ENCODE measurements at regions not wholly inside any gene's neighbourhood (a gene's known extent, or its start where the extent isn't known, plus 50 kb on each side); places are given as distances from the start of the nearest gene placed in this dataset.

DNA sequence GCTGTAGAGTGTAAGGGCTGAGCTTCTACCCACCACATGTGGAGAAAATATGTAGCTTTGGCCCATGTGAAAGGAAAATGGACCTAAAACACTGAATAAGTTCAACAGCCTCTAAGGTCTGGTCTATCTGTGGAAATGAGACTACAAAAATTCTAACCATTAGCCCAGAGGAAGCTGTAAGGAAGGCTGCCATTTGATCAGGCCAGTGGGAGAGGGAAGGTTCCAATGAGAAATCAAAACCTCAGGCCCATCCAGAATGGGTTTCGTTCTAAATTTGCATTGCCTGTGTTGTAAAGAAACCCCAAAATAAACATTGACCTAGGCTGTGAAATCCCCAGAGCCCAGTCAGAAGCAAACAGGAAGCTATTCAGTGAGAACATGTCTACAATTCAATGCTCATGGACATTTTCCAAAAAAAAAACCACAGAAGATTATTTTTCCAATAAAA, 320.4 kb upstream of the SLC7A11 start:
- FAIRE-seq (no peak), DNase-seq (ENCODE audit: insufficient read length, low spot score) (no peak)
- TF ChIP-seq POU2F2 (IDR thresholded peaks at IDR 0.05; ENCODE audit: low read depth, low read length) (no peak), TAF1 (IDR thresholded peaks at IDR 0.05; ENCODE audit: low read depth, low read length) (no peak), PAX5 (IDR thresholded peaks at IDR 0.05; ENCODE audit: insufficient read depth, low read length, severe bottlenecking) (no peak), POLR2AphosphoS5 (IDR thresholded peaks at IDR 0.05; ENCODE audit: low read depth, low read length) (no peak), SPI1 (IDR thresholded peaks at IDR 0.05; ENCODE audit: low read depth, low read length) (no peak), POLR2A (IDR thresholded peaks at IDR 0.05; ENCODE audit: low read depth, low read length) (no peak)

- TF ChIP-seq SPI1 (IDR thresholded peaks at IDR 0.05; ENCODE audit: low read depth, low read length) = no peak
- FAIRE-seq (no peak), DNase-seq (ENCODE audit: insufficient read length, low spot score) (no peak)
Observed at GRCh38 chr4:138561906-138562305, 319.8 kb upstream of the SLC7A11 start.

DNA sequence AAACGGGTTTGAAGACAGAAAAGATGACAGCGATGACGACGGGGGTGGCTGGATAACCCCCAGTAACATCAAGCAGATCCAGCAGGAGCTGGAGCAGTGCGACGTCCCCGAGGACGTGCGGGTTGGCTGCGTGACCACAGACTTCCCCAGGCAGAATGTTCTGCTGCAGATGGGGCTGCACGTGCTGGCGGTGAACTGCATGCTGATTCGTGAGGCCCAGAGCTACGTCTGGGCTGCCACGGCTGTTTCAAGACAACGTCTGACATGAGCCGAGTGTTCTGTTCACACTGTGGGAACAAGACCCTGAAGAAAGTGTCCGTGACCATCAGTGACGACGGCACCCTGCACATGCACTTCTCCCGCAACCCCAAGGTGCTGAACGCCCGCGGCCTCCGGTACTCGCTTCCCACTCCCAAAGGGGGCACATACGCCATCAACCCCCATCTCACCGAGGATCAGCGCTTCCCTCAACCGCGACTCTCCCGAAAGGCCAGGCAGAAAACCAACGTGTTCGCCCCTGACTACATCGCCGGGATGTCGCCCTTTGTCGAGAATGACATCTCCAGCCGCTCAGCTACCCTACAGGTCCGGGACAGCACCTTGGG, 319.2 kb upstream of the SLC7A11 start:
- FAIRE-seq = no peak
- TF ChIP-seq POU2F2 (IDR thresholded peaks at IDR 0.05; ENCODE audit: low read depth, low read length) = no peak
- TF ChIP-seq POLR2AphosphoS5 (IDR thresholded peaks at IDR 0.05; ENCODE audit: low read depth, low read length) = no peak
- no peak for TF ChIP-seq SPI1 (IDR thresholded peaks at IDR 0.05; ENCODE audit: low read depth, low read length)
- TF ChIP-seq POLR2A (IDR thresholded peaks at IDR 0.05; ENCODE audit: low read depth, low read length) = no peak
- no peak for TF ChIP-seq PAX5 (IDR thresholded peaks at IDR 0.05; ENCODE audit: insufficient read depth, low read length, severe bottlenecking)
- no peak for TF ChIP-seq TAF1 (IDR thresholded peaks at IDR 0.05; ENCODE audit: low read depth, low read length)
- DNase-seq (ENCODE audit: insufficient read length, low spot score) = no peak

DNA sequence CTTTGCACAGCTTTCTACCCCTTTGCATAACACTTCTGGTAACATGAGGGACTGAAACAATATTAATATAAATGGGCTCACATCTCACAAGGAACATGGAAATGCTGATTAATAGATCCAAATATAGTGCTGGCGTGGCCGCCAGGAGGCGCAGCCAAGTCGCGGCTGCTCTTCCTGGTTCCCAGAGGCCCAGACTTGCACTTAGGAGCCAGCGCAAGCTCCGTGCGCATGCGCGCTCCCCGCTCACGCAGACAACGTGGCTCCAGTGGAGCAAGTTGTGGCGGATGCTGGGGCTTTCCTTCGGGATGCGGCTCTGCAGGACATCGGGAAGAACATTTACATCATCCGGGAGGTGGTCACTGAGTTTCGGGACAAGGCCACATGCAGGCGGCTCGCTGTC, 318.3 kb upstream of the SLC7A11 start:
- DNase-seq (ENCODE audit: insufficient read length, low spot score) (no peak), FAIRE-seq (no peak)
- TF ChIP-seq POU2F2 (IDR thresholded peaks at IDR 0.05; ENCODE audit: low read depth, low read length) (no peak), POLR2AphosphoS5 (IDR thresholded peaks at IDR 0.05; ENCODE audit: low read depth, low read length) (no peak), TAF1 (IDR thresholded peaks at IDR 0.05; ENCODE audit: low read depth, low read length) (no peak), PAX5 (IDR thresholded peaks at IDR 0.05; ENCODE audit: insufficient read depth, low read length, severe bottlenecking) (no peak), POLR2A (IDR thresholded peaks at IDR 0.05; ENCODE audit: low read depth, low read length) (no peak), SPI1 (IDR thresholded peaks at IDR 0.05; ENCODE audit: low read depth, low read length) (no peak)

- TF ChIP-seq POLR2A (IDR thresholded peaks at IDR 0.05; ENCODE audit: low read depth, low read length) = no peak
- FAIRE-seq = no peak
- DNase-seq (ENCODE audit: insufficient read length, low spot score) = no peak
Observed at GRCh38 chr4:138558886-138559285, 316.7 kb upstream of the SLC7A11 start.

GRCh38 chr4:138555584-138555983, 313.4 kb upstream of the SLC7A11 start:
- TF ChIP-seq POLR2AphosphoS5 (IDR thresholded peaks at IDR 0.05; ENCODE audit: low read depth, low read length) = no peak
- FAIRE-seq = no peak
- DNase-seq (ENCODE audit: insufficient read length, low spot score) = no peak

DNA sequence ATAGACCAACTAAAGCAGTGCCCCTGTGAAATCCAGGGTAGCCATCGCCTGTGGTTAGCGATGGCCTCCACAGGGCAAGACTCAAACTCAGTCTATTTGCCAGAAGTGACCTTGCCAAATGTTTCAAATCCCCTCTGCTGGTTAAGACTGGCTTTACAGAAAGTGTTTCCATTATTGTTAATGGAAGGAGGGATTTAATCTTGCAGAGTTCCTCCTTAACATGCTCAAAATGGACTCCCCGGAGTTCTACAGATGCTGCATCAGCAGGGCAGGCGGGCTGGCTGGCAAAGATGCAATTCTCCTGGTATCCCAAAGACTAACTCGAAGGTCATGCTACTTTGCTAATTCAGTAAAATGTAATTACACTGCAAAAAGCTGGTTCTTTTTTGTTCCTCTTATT, 313.0 kb upstream of the SLC7A11 start:
- FAIRE-seq (no peak), DNase-seq (ENCODE audit: insufficient read length, low spot score) (no peak)
- no peak for TF ChIP-seq POU2F2 (IDR thresholded peaks at IDR 0.05; ENCODE audit: low read depth, low read length)

GRCh38 chr4:138553001-138553845, 311.1 kb upstream of the SLC7A11 start:
- FAIRE-seq = no peak
- no peak for DNase-seq (ENCODE audit: insufficient read length, low spot score)
- TF ChIP-seq PAX5 (IDR thresholded peaks at IDR 0.05; ENCODE audit: insufficient read depth, low read length, severe bottlenecking) (no peak), POU2F2 (IDR thresholded peaks at IDR 0.05; ENCODE audit: low read depth, low read length) (no peak), POLR2AphosphoS5 (IDR thresholded peaks at IDR 0.05; ENCODE audit: low read depth, low read length) (no peak), TAF1 (IDR thresholded peaks at IDR 0.05; ENCODE audit: low read depth, low read length) (no peak), SPI1 (IDR thresholded peaks at IDR 0.05; ENCODE audit: low read depth, low read length) (no peak), POLR2A (IDR thresholded peaks at IDR 0.05; ENCODE audit: low read depth, low read length) (no peak)

DNA sequence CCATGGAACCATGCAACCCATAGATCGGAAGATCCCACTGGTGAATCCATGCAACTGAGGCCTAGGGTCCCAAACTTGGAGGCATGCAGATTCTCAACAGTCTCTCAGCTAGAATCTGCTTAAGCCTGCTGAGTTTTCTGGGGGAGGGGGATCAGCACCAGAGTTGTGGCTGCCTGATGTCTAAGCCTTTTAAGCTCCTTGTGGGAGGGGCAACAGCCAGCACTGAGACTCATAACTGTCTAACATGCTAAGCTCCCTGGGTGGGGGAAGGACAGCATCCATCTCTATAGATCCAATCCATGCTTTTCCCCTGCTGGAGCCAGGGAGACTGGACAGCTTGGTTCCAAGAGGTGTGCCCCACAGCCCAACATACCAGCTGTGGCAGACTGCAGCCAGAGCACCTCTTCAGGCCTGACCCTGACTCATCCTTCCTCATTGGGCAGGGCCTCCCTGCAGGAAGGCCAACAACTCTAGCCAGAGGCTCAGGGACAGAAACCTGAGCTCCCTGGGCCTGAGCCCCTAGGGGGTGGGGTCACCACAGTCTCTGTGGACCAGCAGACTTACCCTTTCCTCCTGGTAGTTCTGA, 300.1 kb upstream of the SLC7A11 start:
- DNase-seq (ENCODE audit: insufficient read length, low spot score) (no peak), FAIRE-seq (no peak)
- TF ChIP-seq TAF1 (IDR thresholded peaks at IDR 0.05; ENCODE audit: low read depth, low read length) = no peak
- no peak for TF ChIP-seq POLR2AphosphoS5 (IDR thresholded peaks at IDR 0.05; ENCODE audit: low read depth, low read length)
- TF ChIP-seq SPI1 (IDR thresholded peaks at IDR 0.05; ENCODE audit: low read depth, low read length) = no peak
- TF ChIP-seq POU2F2 (IDR thresholded peaks at IDR 0.05; ENCODE audit: low read depth, low read length) = no peak
- no peak for TF ChIP-seq POLR2A (IDR thresholded peaks at IDR 0.05; ENCODE audit: low read depth, low read length)
- no peak for TF ChIP-seq PAX5 (IDR thresholded peaks at IDR 0.05; ENCODE audit: insufficient read depth, low read length, severe bottlenecking)

DNA sequence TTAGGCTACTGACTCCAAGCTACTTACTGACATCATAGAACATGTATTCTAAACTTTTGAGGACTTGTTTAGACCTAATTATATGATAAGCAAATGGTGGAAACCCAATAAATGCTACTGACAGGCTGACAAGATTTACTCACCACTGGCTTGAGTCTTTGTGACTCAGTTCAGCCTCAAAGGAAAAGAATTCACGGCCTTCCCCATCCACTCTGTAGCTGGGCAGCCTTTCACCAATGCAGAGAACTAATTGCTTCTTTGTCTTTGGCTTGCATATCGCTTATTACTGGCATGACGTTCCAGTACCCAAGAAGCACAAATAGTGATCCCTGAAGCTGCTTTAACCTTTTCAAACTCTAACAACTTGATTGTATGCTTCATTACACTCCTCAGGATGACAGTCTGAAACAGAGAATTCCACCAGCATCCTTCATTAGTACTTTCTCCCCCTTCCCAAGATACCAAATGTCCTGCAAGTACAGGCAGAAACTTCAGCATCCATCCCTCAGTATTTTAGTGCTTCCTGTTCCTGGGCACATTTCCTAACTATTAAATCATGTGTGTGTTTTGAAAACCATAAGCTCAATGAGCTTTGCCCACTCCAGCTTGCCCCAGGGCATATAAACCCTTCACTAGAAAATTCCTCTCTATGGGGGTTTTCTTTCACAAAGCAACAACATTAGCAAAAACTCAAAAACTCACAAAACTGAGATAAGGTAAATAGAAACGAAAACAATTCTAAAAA, 298.1 kb upstream of the SLC7A11 start:
- FAIRE-seq (no peak), DNase-seq (ENCODE audit: insufficient read length, low spot score) (no peak)
- TF ChIP-seq PAX5 (IDR thresholded peaks at IDR 0.05; ENCODE audit: insufficient read depth, low read length, severe bottlenecking) = no peak
- no peak for TF ChIP-seq SPI1 (IDR thresholded peaks at IDR 0.05; ENCODE audit: low read depth, low read length)
- no peak for TF ChIP-seq POLR2A (IDR thresholded peaks at IDR 0.05; ENCODE audit: low read depth, low read length)
- TF ChIP-seq POLR2AphosphoS5 (IDR thresholded peaks at IDR 0.05; ENCODE audit: low read depth, low read length) = no peak
- no peak for TF ChIP-seq POU2F2 (IDR thresholded peaks at IDR 0.05; ENCODE audit: low read depth, low read length)
- TF ChIP-seq TAF1 (IDR thresholded peaks at IDR 0.05; ENCODE audit: low read depth, low read length) = no peak

Data from GM12891 (cell line).